GM12892 (cell line): ENCODE measurements at regions not wholly inside any gene's neighbourhood (a gene's known extent, or its start where the extent isn't known, plus 50 kb on each side); places are given as distances from the start of the nearest gene placed in this dataset.
"Not testable (repeated sequence)": the region's sequence is repeated elsewhere in the genome, so short reads cannot be mapped to it uniquely, and the experiment has no call there.

ENCODE experiments used
- DNase-seq: peaks from one replicate; pipeline ENCODE4 v3.0.0; 2011; ENCODE audit not compliant: insufficient read length
- FAIRE-seq: peaks from 2 replicates; lab custom pipeline; 2011; peaks lifted over from hg19 to GRCh38; lab: Jason Lieb, UNC
- POLR2A ChIP-seq: IDR thresholded peaks from 2 replicates; pipeline ENCODE4 v1.6.1; 2011; ENCODE audit warnings: low read depth, low read length, control low read depth
- POLR2AphosphoS5 ChIP-seq: IDR thresholded peaks from 2 replicates; pipeline ENCODE4 v1.6.1; 2011; ENCODE audit warnings: low read depth, low read length, control low read depth
- TAF1 ChIP-seq: IDR thresholded peaks from 2 replicates; pipeline ENCODE4 v1.6.1; 2011; ENCODE audit warnings: low read depth, mild to moderate bottlenecking, control low read depth, low read length, borderline replicate concordance

- TF ChIP-seq TAF1, result no peak
- TF ChIP-seq POLR2A, result no peak
- no peak for TF ChIP-seq POLR2AphosphoS5
- DNase-seq (no peak), FAIRE-seq (no peak)
Observed at GRCh38 chr12:34097213-34097612, 74.9 kb downstream of the ALG10 start.

GRCh38 chr12:34105392-34105933, 83.2 kb downstream of the ALG10 start:
- TF ChIP-seq POLR2AphosphoS5 (no peak), TAF1 (no peak), POLR2A (no peak)
- FAIRE-seq, result no peak
- no peak for DNase-seq

DNA sequence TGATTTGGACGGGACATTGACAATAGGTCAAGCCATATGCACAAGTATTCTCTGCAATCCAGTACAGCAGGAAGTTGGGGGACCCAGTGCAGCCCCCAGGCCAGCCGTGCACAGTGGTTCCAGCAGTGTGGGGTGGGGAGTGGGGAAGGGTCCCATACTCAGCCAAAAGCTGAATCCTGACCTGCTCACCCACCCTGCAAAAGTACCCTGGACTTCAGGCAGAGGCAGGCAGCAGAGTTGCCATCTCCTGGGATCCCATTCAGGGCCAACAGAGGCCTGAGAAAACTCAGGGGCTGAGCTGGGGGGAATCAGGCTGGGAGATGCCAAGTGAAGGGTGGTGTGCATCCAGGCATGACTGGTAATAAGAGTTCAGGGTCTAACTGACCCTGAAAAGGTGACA, 83.9 kb downstream of the ALG10 start:
- no peak for DNase-seq
- TF ChIP-seq POLR2AphosphoS5 (no peak), POLR2A (no peak), TAF1 (no peak)
- FAIRE-seq, result no peak

DNA sequence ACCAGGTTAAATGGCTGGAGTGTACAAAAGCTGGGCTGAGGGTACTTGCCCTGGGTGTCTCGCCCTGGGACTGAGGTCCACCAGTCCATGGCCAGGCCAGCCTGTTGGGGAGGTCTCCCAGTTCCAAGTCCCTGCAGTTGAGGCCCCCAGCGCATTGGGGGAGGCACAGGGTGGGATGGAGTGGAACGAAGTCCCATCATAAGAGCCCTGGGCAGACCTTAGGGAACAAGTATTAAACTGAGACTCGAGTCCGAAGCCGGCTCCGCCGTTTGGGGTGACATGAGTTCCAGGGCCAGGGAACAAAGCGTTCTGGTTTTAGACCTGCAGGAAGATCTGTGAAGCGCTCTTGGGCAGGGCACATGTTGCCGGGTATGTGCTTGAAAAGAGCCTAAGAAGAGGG, 84.7 kb downstream of the ALG10 start:
- FAIRE-seq, result no peak
- no peak for DNase-seq
- no peak for TF ChIP-seq TAF1
- TF ChIP-seq POLR2AphosphoS5, result no peak
- no peak for TF ChIP-seq POLR2A

DNA sequence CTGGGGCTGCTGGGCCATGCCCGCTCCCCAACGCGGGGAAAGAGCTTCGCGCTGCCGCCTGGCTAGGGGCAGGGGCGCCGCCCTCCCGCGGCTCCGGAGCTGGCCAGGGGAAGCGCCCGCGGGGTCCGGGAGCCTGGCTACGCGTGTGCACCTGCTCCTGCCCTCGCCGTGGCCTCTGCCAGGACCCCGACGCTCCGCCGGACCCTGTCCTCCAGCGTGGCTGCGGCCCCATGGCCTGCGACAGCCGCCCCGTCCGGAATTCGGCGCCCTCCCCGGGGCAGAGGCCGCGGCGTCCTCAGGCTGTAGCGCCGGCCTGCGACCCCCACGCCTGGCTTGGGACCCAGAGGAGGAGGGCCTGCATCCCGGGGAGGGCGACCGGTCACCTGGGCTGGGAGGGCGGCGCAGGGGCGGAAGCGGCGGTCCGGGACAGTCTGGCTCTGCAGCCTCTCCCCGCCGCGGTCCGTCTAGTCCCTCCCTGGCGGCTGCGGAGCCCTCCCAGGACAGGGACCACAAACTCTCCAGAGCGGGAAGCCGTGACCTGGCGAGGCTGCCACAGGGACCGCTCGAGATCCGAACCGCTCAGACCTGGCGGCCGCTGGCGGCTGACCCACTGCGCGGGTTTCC, 85.6 kb downstream of the ALG10 start:
- FAIRE-seq, result no peak

DNA sequence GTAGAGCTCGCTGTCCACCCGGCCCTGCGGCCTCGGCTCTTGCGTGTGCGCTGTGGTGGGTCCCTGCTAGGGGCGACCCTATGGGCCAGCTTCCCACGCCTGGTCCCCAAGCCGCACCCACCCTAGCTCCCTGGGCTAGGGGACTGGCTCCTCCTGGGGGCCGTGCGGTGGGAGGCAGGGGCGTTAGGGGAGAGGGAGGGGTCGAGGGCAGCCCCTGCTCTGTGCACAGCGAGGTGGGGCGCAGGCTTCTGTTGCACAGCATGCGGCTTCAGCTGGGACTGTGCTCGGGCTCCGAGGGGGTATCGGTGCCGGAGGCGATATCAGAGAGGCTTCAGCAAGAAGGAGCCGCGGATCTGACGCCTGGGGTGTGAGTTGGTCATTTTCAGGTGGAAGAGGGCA, 86.1 kb downstream of the ALG10 start:
- no peak for FAIRE-seq
- no peak for TF ChIP-seq TAF1
- TF ChIP-seq POLR2A, result no peak
- no peak for TF ChIP-seq POLR2AphosphoS5
- DNase-seq, result no peak

More for the DNA sequence above, 85.6 kb downstream of the ALG10 start:
- TF ChIP-seq POLR2A (no peak), TAF1 (no peak)
- DNase-seq, result no peak

DNA sequence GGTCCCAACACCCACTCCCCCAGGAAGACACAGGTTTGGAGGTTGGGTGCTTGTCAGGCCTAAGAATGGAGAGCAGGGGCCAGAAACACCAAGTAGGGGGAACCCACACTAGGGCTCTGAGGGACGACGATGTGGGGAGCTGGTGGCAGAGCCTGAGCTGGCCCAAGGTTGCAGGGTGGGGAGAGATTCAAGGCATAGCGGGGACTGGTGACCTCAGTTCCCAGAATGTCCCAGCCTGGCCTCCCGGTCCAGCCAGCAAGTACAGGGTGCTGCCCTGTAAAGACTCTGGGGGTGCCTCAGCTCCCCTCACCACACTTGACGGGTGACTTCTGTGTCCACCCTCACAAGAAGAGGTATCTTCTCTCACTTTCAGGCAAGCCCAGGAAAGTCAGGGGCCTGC, 86.7 kb downstream of the ALG10 start:
- DNase-seq, result no peak
- no peak for TF ChIP-seq TAF1
- no peak for TF ChIP-seq POLR2AphosphoS5
- no peak for TF ChIP-seq POLR2A
- FAIRE-seq, result no peak

GRCh38 chr12:34109390-34109789, 87.1 kb downstream of the ALG10 start:
- FAIRE-seq, result no peak
- no peak for DNase-seq
- TF ChIP-seq POLR2A (no peak), POLR2AphosphoS5 (no peak), TAF1 (no peak)

- not testable (repeated sequence) for FAIRE-seq, DNase-seq
Observed at GRCh38 chr12:34109909-34110531, 87.7 kb downstream of the ALG10 start.

- no peak for DNase-seq
- no peak for FAIRE-seq
- TF ChIP-seq POLR2A (no peak), POLR2AphosphoS5 (no peak), TAF1 (no peak)
Observed at GRCh38 chr12:34119366-34119765, 97.1 kb downstream of the ALG10 start.

GRCh38 chr12:34121360-34121759, 99.1 kb downstream of the ALG10 start:
- TF ChIP-seq TAF1, result no peak
- no peak for TF ChIP-seq POLR2AphosphoS5
- TF ChIP-seq POLR2A, result no peak
- no peak for FAIRE-seq
- no peak for DNase-seq

- FAIRE-seq, result peak; percentile 97
- not testable (repeated sequence) for DNase-seq
Observed at GRCh38 chr12:34123092-34123491, 100.8 kb downstream of the ALG10 start.
